ENCODE measurements at regions not wholly inside any gene's neighbourhood (a gene's known extent, or its start where the extent isn't known, plus 50 kb on each side); places are given as distances from the start of the nearest gene placed in this dataset.

- TF ChIP-seq SIN3A (conservative IDR thresholded peaks at IDR 0.05 in 1 of 2, IDR thresholded peaks at IDR 0.05 in 1 of 2; ENCODE audit: low read depth in 1 of 2, low read length in 2 of 2): no peak
- TF ChIP-seq KDM1A (IDR thresholded peaks at IDR 0.05; ENCODE audit: borderline replicate concordance, low read length): no peak
- no peak for TF ChIP-seq SP2 (IDR thresholded peaks at IDR 0.05; ENCODE audit: low read length)
- no peak for TF ChIP-seq ATF2 (IDR thresholded peaks at IDR 0.05; ENCODE audit: low read length)
These were observed 1477.4 kb downstream of the ARAP2 start (continued) for GRCh38 chr4:34766935-34767334.
